Right cardiac atrium (tissue), 5 donors: ENCODE measurements at regions not wholly inside any gene's neighbourhood (a gene's known extent, or its start where the extent isn't known, plus 50 kb on each side); places are given as distances from the start of the nearest gene placed in this dataset.

ENCODE experiments used
- ATAC-seq, 2 donors: fragments of 200-7000 bp; cut with Tn5 transposase; one replicate each; pipeline versions ENCODE4 v1.8.0 to v1.9.1; 2020; ENCODE audit warnings: moderate library complexity in 2 of 2, mild to moderate bottlenecking in 1 of 2
- DNase-seq, 3 donors: peaks; one replicate each; pipeline ENCODE4 v3.0.0-alpha.2; 2020
- H3K27ac ChIP-seq: one replicate; pipeline ENCODE4 v1.5.1; 2013; ENCODE audit warnings: mild to moderate bottlenecking, low read length, control low read depth, moderate library complexity
- H3K27me3 ChIP-seq: one replicate; pipeline ENCODE4 v1.6.1; 2013; ENCODE audit not compliant: control insufficient read depth, insufficient read depth
- H3K4me1 ChIP-seq: one replicate; pipeline ENCODE4 v1.6.1; 2013; ENCODE audit warnings: low read length; ENCODE audit not compliant: control insufficient read depth, insufficient read depth
- H3K4me3 ChIP-seq: one replicate; pipeline ENCODE4 v1.5.1; 2013; ENCODE audit warnings: low read length, control low read depth
- H3K9me3 ChIP-seq: one replicate; pipeline ENCODE4 v1.6.1; 2013; ENCODE audit warnings: low read length; ENCODE audit not compliant: control insufficient read depth
- WGBS: extraction: QIAGEN DNeasy Blood & Tissue Kit; methylation state at CpG from one replicate; pipeline ENCODE4 v1.1.7; 2013; 5-methylcytosine and 5-hydroxymethylcytosine counted together
- intact Hi-C, 4 donors: fragments of 100-400 bp; cut with DNase I; formaldehyde crosslinking; loops; one replicate each; pipeline versions ENCODE4 v1.11.0 to v1.14.0; 2022 to 2023
- donor health status: healthy with polysubstance abuse.
- donor health status: DM: no; HTN: yes; CAD: no.
- donor health status: DM: no; HTN: no; CAD: no.
- donor health status: DM: no; HTN: yes; CAD: no; lungs with severe emphysema.
- donor health status: DM: yes; HTN: yes; CAD: no.

DNA sequence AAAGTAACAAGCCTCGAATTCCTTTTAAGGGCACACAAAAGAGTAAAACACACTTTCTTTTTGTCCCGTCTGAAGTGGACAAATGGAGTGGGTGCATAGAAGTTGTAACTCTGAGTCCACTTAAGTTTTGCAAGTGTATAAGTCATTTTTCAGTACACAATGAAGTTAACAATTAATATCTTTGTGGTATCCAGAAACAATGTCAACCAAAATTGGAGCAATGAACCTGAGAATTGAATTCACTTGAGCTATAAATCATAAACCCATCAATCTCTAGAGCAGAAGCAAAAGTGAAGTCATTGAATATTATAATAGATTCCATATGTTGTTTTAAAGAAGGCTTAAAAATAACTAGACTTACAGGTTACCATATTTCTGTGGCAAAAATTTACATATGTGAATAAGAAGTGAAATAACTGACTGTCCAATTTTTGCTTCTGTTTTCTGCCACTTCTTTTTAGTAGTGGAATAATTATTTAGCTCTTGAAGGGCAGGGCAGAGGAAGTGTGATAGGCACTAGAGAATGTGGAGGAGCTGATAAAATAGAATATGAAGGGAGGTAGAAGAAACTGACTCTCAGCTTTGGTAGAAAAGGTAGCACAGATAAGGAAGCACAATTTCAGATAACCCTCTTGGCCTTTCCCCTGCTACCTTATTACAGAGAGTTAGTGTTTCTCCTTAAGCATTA, 73.9 kb upstream of the RGL1 start:
- Histone ChIP-seq H3K27me3 (no peaks in the 10 kb centered on the region), H3K4me1 (peaks cover 3% of the 10 kb centered on the region), H3K9me3 (no peaks in the 10 kb centered on the region), H3K4me3 (no peak overlapping the region), H3K27ac (no peak overlapping the region)
- ATAC-seq (no peak), DNase-seq (no peak)
- intact Hi-C loops = no loop called here
- WGBS = 88% methylated on average over 2 of the region's 2 CpGs

DNA sequence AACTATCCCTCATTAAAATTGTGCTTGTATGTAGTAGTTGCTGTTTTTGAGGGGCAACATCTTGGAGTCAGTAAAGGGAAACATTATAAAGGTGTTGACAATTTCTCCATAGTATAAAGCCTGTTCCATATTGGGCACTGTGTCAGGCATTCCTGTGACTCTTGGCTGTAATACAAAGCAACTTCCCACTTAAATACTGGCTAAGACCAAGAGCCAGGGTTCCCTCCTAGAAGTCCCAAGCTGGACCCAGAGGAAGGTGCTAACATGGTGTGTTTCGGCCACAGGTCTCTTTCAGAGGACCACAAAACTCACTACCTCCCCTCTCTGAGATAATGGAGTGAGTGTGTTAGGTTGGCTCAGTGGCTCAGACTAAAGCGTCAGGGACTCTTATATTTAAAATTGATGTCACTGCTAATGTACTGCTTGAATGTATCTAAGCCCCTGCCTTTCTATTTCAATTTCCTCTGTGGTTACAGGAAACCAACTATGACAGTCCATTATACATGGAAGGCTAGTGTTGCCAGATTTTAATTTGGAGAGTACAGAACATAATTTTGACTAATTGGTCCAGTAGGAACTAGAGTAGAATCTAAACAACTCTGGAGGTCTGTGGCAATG, 74.7 kb upstream of the RGL1 start:
- Histone ChIP-seq H3K27ac (peak overlapping the region; percentile 58), H3K4me1 (peaks cover 3% of the 10 kb centered on the region), H3K9me3 (no peaks in the 10 kb centered on the region), H3K27me3 (no peaks in the 10 kb centered on the region), H3K4me3 (no peak overlapping the region)
- intact Hi-C loops = no loop called here
- WGBS = 62% methylated on average over 2 of the region's 2 CpGs
- no peak for ATAC-seq
- no peak for DNase-seq

DNA sequence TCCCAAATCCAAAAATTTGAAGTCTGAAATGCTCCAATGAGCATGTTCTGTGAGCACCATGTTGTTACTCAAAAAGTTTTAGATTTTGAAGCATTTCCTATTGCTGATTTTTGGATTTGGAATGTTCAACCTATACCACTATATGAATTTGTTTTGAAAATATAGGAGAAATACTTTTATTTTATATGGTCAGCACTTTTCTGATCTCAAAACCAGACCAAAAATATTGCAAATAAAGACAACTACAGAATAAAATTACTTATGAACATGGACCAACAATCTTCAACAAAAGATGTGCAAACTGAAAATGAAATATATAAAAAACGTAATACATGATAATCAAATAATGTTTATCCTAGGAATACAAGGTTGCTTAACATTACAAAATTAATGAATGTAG, 73.7 kb upstream of the APOBEC4 start:
- ATAC-seq = no peak
- no peak overlapping the region for H3K4me3 ChIP-seq
- no peak overlapping the region for H3K27ac ChIP-seq
- H3K9me3 ChIP-seq = no peaks in the 10 kb centered on the region
- H3K27me3 ChIP-seq = no peaks in the 10 kb centered on the region
- no peak for DNase-seq
- 94% methylated on average over 1 of the region's 1 CpG for WGBS
- H3K4me1 ChIP-seq = peaks cover 3% of the 10 kb centered on the region
- intact Hi-C loops = no loop called here

GRCh38 chr1:183724350-183725042, 71.4 kb upstream of the APOBEC4 start:
- peak; percentile 57 to 86 for ATAC-seq
- no peak for DNase-seq
- intact Hi-C loops = no loop called here
- 74% methylated on average over 5 of the region's 5 CpGs for WGBS
- H3K27me3 ChIP-seq = no peaks in the 10 kb centered on the region
- H3K9me3 ChIP-seq = no peaks in the 10 kb centered on the region
- H3K27ac ChIP-seq = peak overlapping the region; percentile 68
- peaks cover 2% of the 10 kb centered on the region for H3K4me1 ChIP-seq
- no peak overlapping the region for H3K4me3 ChIP-seq

- 93% methylated on average over 2 of the region's 2 CpGs for WGBS
- ATAC-seq = no peak
Measured at GRCh38 chr1:183723571-183723970, 70.5 kb upstream of the APOBEC4 start.

DNA sequence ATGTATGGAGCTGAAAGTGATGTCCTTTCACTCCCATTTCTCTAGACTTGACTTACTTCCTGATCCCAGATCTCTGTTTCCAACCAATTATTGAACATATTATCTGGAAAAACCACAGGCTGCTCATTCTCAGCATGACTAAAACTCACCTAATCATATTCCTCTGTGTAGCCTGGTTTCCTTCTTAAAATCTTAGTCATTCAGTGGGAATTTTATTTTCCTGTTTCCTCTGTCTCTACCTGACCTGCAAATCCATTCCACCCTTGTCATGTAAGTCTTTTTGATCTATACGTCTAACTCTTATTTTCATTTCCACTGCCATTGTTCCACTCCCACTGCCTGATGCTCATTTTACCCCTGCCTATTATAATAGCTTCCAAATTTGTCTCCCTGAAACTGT, 67.9 kb upstream of the APOBEC4 start:
- no peak for DNase-seq
- WGBS = 79% methylated on average over 1 of the region's 1 CpG
- Histone ChIP-seq H3K27ac (no peak overlapping the region), H3K4me3 (no peak overlapping the region), H3K27me3 (no peaks in the 10 kb centered on the region), H3K9me3 (no peaks in the 10 kb centered on the region), H3K4me1 (peaks cover 2% of the 10 kb centered on the region)
- intact Hi-C loops = no loop called here
- ATAC-seq = no peak

More at GRCh38 chr1:183723571-183723970, 70.5 kb upstream of the APOBEC4 start:
- intact Hi-C loops = no loop called here
- Histone ChIP-seq H3K4me1 (peaks cover 2% of the 10 kb centered on the region), H3K9me3 (no peaks in the 10 kb centered on the region), H3K27me3 (no peaks in the 10 kb centered on the region), H3K4me3 (no peak overlapping the region), H3K27ac (no peak overlapping the region)
- no peak for DNase-seq

DNA sequence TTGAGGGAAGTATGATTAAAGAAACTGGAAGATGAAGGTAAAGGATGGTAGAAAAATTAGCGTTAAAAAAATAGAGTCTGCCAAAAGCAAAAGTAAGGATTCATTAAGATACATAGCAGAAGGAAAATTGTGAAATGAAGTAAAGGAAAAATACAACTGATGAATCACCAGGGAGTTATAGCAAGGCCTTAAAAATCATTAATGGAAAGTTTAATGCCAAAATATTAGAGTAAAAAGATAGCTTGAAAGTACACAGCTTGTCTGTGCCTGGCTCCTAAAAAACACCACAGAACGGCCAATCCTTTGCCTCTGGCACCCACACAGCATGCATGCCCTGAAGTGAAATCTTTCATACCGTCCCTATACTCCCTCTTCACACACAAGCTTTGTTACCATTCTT, 66.9 kb upstream of the APOBEC4 start:
- 57% methylated on average over 3 of the region's 3 CpGs for WGBS
- intact Hi-C loops = no loop called here
- Histone ChIP-seq H3K27ac (no peak overlapping the region), H3K9me3 (no peaks in the 10 kb centered on the region), H3K4me3 (no peak overlapping the region), H3K27me3 (no peaks in the 10 kb centered on the region), H3K4me1 (peaks cover 2% of the 10 kb centered on the region)
- DNase-seq = no peak
- ATAC-seq = no peak

DNA sequence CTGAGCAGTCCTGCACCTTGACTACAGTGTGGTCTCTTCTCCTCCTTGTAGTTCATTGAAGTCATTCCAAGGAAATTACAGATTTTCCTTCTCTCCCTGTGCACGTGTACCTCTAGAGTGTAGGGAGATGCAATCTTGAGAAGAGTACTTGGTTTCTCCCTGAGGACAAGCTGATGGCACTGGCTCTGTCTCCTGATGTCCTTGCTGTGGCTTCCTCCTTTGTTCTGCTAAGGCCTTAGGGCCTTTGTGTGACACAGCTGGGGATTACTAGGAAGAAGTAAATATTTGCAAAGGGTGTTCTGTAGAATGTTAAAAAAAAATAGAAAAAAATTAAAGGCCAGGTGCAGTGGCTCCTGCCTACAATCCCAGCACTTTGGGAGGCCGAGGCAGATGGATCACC, 66.2 kb upstream of the APOBEC4 start:
- ATAC-seq (no peak), DNase-seq (no peak)
- no peaks in the 10 kb centered on the region for H3K27me3 ChIP-seq
- H3K9me3 ChIP-seq = no peaks in the 10 kb centered on the region
- no peak overlapping the region for H3K4me3 ChIP-seq
- intact Hi-C loops = no loop called here
- no peaks in the 10 kb centered on the region for H3K4me1 ChIP-seq
- 91% methylated on average over 2 of the region's 2 CpGs for WGBS
- H3K27ac ChIP-seq = no peak overlapping the region

DNA sequence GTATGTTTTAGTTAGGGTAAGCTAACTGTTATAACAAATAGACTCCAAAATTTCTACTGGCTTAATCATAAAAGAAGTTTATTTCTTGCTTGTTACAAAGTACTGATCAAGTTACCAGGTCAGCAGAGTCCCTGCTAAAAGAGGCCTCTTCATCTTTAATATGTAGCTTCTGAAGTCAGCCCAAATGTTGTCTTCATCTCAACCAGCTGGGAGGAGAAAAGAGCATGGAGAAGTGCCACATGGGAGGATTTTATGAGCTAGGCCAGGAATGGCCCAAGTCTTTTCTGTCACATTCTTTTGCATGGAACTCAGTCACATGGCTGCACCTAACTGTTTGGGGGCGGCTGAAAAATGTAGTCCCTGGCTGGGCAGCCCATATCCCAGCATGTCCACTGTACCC, 63.2 kb upstream of the APOBEC4 start:
- no peaks in the 10 kb centered on the region for H3K27me3 ChIP-seq
- WGBS = 48% methylated on average over 1 of the region's 1 CpG
- no peak overlapping the region for H3K4me3 ChIP-seq
- DNase-seq = no peak
- intact Hi-C loops = no loop called here
- H3K27ac ChIP-seq = no peak overlapping the region
- H3K4me1 ChIP-seq = no peaks in the 10 kb centered on the region
- no peaks in the 10 kb centered on the region for H3K9me3 ChIP-seq
- ATAC-seq = no peak

DNA sequence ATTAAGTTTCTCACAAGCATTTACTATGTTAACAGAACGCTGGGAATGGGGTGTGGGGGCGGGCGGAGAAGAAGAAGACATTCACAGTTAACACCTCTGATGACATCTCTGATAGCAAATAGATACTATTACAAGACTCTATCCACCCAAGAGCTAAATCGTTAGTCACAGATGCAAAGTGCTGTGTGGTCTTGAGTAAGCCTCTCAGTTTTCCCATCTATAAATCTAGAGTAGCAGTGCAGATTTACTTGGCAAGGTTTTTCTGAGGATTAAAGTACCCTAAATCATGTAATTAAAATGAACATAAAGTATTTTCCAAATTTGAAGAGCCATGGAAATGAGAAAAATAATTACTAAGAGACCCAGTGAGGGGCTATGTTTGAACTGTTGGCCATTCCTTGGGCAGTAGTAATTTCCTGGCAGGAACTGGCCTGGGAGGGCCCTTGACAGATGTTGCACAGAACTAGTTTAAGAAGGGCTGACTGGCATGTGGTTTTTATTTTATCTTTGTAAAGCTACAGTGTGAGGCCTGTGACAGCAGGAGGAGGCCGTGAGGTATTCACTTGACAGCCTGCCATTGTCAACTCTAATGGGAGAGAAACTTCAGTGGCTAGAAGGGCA, 58.7 kb upstream of the APOBEC4 start:
- Histone ChIP-seq H3K27me3 (no peaks in the 10 kb centered on the region), H3K4me1 (peaks cover 2% of the 10 kb centered on the region), H3K9me3 (no peaks in the 10 kb centered on the region), H3K27ac (peak overlapping the region; percentile 90), H3K4me3 (no peak overlapping the region)
- 70% methylated on average over 5 of the region's 5 CpGs for WGBS
- peak; percentile 77 to 83 for ATAC-seq
- intact Hi-C loops = loop anchor here in 1 of 4 donors (5.0 kb wide), 1 partner anchor 315 kb away; no protein-coding TSS in a partner anchor
- DNase-seq = no peak

GRCh38 chr1:183711165-183711682, 58.1 kb upstream of the APOBEC4 start:
- Histone ChIP-seq H3K27ac (no peak overlapping the region), H3K9me3 (no peaks in the 10 kb centered on the region), H3K4me1 (peaks cover 2% of the 10 kb centered on the region), H3K27me3 (no peaks in the 10 kb centered on the region), H3K4me3 (no peak overlapping the region)
- intact Hi-C loops = loop anchor here in 1 of 4 donors (5.0 kb wide), 1 partner anchor 314 kb away; no protein-coding TSS in a partner anchor
- no peak for ATAC-seq
- DNase-seq = no peak
- WGBS = 84% methylated on average over 2 of the region's 2 CpGs
